ENCODE measurements at regions not wholly inside any gene's neighbourhood (a gene's known extent, or its start where the extent isn't known, plus 50 kb on each side); places are given as distances from the start of the nearest gene placed in this dataset.
"Not testable (repeated sequence)": the region's sequence is repeated elsewhere in the genome, so short reads cannot be mapped to it uniquely, and the experiment has no call there.

DNA sequence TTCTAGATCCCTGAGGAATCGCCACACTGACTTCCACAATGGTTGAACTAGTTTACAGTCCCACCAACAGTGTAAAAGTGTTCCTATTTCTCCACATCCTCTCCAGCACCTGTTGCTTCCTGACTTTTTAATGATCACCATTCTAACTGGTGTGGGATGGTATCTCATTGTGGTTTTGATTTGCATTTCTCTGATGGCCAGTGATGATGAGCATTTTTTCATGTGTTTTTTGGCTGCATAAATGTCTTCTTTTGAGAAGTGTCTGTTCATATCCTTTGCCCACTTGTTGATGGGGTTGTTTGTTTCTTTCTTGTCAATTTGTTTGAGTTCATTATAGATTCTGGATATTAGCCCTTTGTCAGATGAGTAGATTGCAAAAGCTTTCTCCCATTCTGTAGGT lies 216.6 kb downstream of the USP46 start:
- TF ChIP-seq POLR2A, POLR2AphosphoS5 (IDR thresholded peaks at IDR 0.05): not testable (repeated sequence)
- TF ChIP-seq, protein P1, sequence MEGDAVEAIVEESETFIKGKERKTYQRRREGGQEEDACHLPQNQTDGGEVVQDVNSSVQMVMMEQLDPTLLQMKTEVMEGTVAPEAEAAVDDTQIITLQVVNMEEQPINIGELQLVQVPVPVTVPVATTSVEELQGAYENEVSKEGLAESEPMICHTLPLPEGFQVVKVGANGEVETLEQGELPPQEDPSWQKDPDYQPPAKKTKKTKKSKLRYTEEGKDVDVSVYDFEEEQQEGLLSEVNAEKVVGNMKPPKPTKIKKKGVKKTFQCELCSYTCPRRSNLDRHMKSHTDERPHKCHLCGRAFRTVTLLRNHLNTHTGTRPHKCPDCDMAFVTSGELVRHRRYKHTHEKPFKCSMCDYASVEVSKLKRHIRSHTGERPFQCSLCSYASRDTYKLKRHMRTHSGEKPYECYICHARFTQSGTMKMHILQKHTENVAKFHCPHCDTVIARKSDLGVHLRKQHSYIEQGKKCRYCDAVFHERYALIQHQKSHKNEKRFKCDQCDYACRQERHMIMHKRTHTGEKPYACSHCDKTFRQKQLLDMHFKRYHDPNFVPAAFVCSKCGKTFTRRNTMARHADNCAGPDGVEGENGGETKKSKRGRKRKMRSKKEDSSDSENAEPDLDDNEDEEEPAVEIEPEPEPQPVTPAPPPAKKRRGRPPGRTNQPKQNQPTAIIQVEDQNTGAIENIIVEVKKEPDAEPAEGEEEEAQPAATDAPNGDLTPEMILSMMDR (IDR thresholded peaks at IDR 0.05), result not testable (repeated sequence)

All from suprapubic skin (tissue), 4 donors.